ENCODE measurements at regions not wholly inside any gene's neighbourhood (a gene's known extent, or its start where the extent isn't known, plus 50 kb on each side); places are given as distances from the start of the nearest gene placed in this dataset.

DNA sequence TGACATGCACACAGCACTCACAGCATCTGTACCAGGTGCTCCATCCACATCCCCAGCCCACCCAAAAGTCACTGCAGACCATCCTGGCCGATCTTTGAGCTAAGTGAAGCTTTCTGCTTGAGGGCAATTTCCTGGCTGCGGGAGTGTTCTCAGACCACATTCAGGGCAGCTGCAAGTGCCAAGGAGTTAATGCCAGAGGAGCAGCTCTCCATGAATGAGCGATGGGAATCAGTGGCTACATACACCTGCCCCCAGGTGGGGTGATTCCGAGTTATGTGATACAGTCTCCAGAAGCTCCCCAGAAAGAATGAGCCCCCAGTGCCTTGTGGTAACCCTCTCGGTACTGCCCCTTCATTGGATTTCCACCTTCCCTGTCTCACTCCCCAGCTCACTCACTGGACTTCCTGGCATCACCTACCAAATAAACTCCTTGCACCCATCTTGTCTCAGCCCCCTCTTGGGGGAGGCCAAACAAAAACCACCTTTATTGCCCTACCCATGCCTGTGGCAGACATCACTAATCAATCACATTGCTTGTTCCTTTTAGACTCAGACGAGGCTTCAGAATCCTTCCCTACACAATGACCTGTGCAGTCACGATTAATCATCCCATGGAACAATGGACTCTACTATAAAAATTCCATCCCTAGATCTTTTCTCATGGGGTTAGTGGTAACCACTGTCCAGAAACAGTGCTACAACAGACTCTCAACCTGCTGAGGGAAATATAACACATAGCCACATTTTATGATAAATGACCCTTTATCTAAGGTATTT, 121.1 kb downstream of the IRX5 start:
- Histone ChIP-seq H3K4me1 (ENCODE audit: insufficient read depth, low read length, poor library complexity, severe bottlenecking) (peaks cover 7% of the 10 kb centered on the region), H3K9ac (ENCODE audit: low read depth, low read length, poor library complexity, severe bottlenecking) (no peak overlapping the region), H3K36me3 (ENCODE audit: insufficient read depth, low read length) (no peaks in the 10 kb centered on the region), H3K4me2 (ENCODE audit: low read depth, low read length, poor library complexity, severe bottlenecking) (peak overlapping the region; percentile 31), H3K9me2 (replicated peaks; ENCODE audit: low read depth, low read length) (no peaks in the 10 kb centered on the region), H3K4me3 (ENCODE audit: low read length, poor library complexity, severe bottlenecking) (no peak overlapping the region), H4K20me1 (ENCODE audit: insufficient read depth, low read length, poor library complexity, severe bottlenecking) (no peaks in the 10 kb centered on the region), H3K27me3 (ENCODE audit: insufficient read depth, low read length, poor library complexity, severe bottlenecking) (peaks cover 8% of the 10 kb centered on the region), H3K9me3 (ENCODE audit: insufficient read depth, low read depth, low read length) (no peaks in the 10 kb centered on the region), H3K79me2 (ENCODE audit: insufficient read depth, low read length) (no peaks in the 10 kb centered on the region), H3F3A (ENCODE audit: low read depth) (no peaks in the 10 kb centered on the region; the same call in 1 of the 2 replicates), H2AFZ (ENCODE audit: low read length) (peak overlapping the region; percentile 65; the same call in 1 of the 2 replicates)
- TF ChIP-seq, protein P1, sequence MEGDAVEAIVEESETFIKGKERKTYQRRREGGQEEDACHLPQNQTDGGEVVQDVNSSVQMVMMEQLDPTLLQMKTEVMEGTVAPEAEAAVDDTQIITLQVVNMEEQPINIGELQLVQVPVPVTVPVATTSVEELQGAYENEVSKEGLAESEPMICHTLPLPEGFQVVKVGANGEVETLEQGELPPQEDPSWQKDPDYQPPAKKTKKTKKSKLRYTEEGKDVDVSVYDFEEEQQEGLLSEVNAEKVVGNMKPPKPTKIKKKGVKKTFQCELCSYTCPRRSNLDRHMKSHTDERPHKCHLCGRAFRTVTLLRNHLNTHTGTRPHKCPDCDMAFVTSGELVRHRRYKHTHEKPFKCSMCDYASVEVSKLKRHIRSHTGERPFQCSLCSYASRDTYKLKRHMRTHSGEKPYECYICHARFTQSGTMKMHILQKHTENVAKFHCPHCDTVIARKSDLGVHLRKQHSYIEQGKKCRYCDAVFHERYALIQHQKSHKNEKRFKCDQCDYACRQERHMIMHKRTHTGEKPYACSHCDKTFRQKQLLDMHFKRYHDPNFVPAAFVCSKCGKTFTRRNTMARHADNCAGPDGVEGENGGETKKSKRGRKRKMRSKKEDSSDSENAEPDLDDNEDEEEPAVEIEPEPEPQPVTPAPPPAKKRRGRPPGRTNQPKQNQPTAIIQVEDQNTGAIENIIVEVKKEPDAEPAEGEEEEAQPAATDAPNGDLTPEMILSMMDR (conservative IDR thresholded peaks at IDR 0.05; ENCODE audit: low read length): no peak
- TF ChIP-seq EZH2phosphoT487 (IDR thresholded peaks at IDR 0.05; ENCODE audit: borderline replicate concordance): no peak

DNA sequence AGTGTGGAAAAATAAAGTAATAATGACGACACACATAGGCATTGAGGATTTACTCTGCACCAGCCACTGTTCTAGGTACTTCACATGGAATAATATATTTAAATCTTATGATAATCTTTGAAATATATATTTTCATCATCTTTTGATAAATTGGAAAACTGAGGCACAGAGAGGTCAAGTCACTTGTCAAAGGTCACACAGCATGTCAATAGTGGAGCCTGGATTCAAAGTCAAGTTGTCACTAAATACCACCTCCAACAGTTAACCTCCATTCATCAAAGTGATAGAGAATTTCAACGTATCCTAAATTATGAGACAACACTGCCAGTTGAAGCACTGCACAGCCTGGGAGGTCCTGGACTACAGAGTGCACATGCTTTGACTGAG, 121.7 kb downstream of the IRX5 start:
- H2AFZ ChIP-seq (ENCODE audit: low read length): no peak overlapping the region
- no peak overlapping the region for H3K4me2 ChIP-seq (ENCODE audit: low read depth, low read length, poor library complexity, severe bottlenecking)
- no peak overlapping the region for H3K9ac ChIP-seq (ENCODE audit: low read depth, low read length, poor library complexity, severe bottlenecking)
- no peaks in the 10 kb centered on the region for H4K20me1 ChIP-seq (ENCODE audit: insufficient read depth, low read length, poor library complexity, severe bottlenecking)
- H3K27me3 ChIP-seq (ENCODE audit: insufficient read depth, low read length, poor library complexity, severe bottlenecking): peaks cover 14% of the 10 kb centered on the region
- H3F3A ChIP-seq (ENCODE audit: low read depth): no peaks in the 10 kb centered on the region; the same call in 1 of the 2 replicates
- no peaks in the 10 kb centered on the region for H3K79me2 ChIP-seq (ENCODE audit: insufficient read depth, low read length)
- no peaks in the 10 kb centered on the region for H3K9me2 ChIP-seq (replicated peaks; ENCODE audit: low read depth, low read length)
- no peaks in the 10 kb centered on the region for H3K36me3 ChIP-seq (ENCODE audit: insufficient read depth, low read length)
- H3K4me1 ChIP-seq (ENCODE audit: insufficient read depth, low read length, poor library complexity, severe bottlenecking): peaks cover 11% of the 10 kb centered on the region
- H3K9me3 ChIP-seq (ENCODE audit: insufficient read depth, low read depth, low read length): no peaks in the 10 kb centered on the region
- H3K4me3 ChIP-seq (ENCODE audit: low read length, poor library complexity, severe bottlenecking): no peak overlapping the region
- TF ChIP-seq, protein P1 (conservative IDR thresholded peaks at IDR 0.05; ENCODE audit: low read length): no peak
- no peak for TF ChIP-seq EZH2phosphoT487 (IDR thresholded peaks at IDR 0.05; ENCODE audit: borderline replicate concordance)

DNA sequence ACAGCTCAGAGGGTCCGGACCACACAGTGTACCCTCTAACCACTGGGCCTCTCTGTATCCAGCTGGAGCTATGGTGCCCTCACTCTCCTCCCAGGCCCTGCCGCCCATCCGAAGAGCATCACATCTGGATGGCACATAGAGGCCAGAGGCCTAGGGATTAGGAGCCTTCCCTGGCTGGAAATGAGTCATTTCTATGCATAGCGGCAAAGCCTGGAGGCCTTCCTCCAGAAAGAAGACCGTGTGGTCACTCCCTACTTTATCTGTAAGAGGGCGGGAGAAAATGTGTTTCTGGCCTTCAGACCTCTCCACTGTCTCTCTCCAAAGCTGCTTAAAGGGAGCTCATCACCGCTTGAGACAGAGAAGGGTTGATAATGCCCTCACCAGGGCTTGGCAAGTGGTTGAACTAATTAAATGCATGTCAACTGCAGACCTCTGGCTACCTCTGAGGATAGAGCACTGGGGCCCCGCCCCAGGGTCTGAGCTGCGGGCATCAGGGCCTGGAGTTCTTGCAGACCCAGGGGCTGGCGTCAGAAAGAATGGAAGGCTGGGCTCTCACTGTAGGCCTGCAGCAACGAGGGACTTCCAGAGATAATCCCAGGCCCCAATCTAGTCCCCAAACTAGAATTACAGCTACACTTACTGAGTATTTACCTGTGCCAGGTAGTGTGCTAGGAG, 122.2 kb downstream of the IRX5 start:
- H3K36me3 ChIP-seq (ENCODE audit: insufficient read depth, low read length): no peaks in the 10 kb centered on the region
- peaks cover 11% of the 10 kb centered on the region for H3K4me1 ChIP-seq (ENCODE audit: insufficient read depth, low read length, poor library complexity, severe bottlenecking)
- H3K9me2 ChIP-seq (replicated peaks; ENCODE audit: low read depth, low read length): no peaks in the 10 kb centered on the region
- H3K4me2 ChIP-seq (ENCODE audit: low read depth, low read length, poor library complexity, severe bottlenecking): no peak overlapping the region
- no peak for TF ChIP-seq EZH2phosphoT487 (IDR thresholded peaks at IDR 0.05; ENCODE audit: borderline replicate concordance)
- TF ChIP-seq, protein P1 (conservative IDR thresholded peaks at IDR 0.05; ENCODE audit: low read length): no peak
- H3K9ac ChIP-seq (ENCODE audit: low read depth, low read length, poor library complexity, severe bottlenecking): no peak overlapping the region
- H3F3A ChIP-seq (ENCODE audit: low read depth): no peaks in the 10 kb centered on the region; the same call in 1 of the 2 replicates
- no peaks in the 10 kb centered on the region for H3K9me3 ChIP-seq (ENCODE audit: insufficient read depth, low read depth, low read length)
- no peaks in the 10 kb centered on the region for H4K20me1 ChIP-seq (ENCODE audit: insufficient read depth, low read length, poor library complexity, severe bottlenecking)
- H3K27me3 ChIP-seq (ENCODE audit: insufficient read depth, low read length, poor library complexity, severe bottlenecking): peaks cover 19% of the 10 kb centered on the region
- H3K4me3 ChIP-seq (ENCODE audit: low read length, poor library complexity, severe bottlenecking): no peak overlapping the region
- H2AFZ ChIP-seq (ENCODE audit: low read length): no peak overlapping the region
- no peaks in the 10 kb centered on the region for H3K79me2 ChIP-seq (ENCODE audit: insufficient read depth, low read length)

Data from Loucy (cell line).